HL-60 (cell line): ENCODE measurements at regions not wholly inside any gene's neighbourhood (a gene's known extent, or its start where the extent isn't known, plus 50 kb on each side); places are given as distances from the start of the nearest gene placed in this dataset.

Source experiments
- DNase-seq, 2 experiments: peaks; one replicate each; pipeline ENCODE4 v3.0.0-alpha.2; 2010 to 2020; ENCODE audit warnings: low read depth in 1 of 2, low spot score in 1 of 2
- H3K27ac ChIP-seq: fragments of 250-450 bp; sonication (Bioruptor Pico); replicated peaks from 2 replicates; pipeline ENCODE4 v1.5.1; 2020; ENCODE audit warnings: mild to moderate bottlenecking, moderate library complexity
- H3K27me3 ChIP-seq: fragments of 250-450 bp; sonication (Bioruptor Pico); 2 replicates; pipeline ENCODE4 v1.5.1; 2021; ENCODE audit warnings: mild to moderate bottlenecking, moderate library complexity; ENCODE audit not compliant: insufficient read depth, poor library complexity, severe bottlenecking
- H3K4me3 ChIP-seq: replicated peaks from 2 replicates; pipeline ENCODE4 v1.5.1; 2011; ENCODE audit warnings: mild to moderate bottlenecking, control low read depth, low read length; ENCODE audit not compliant: insufficient read depth
- GABPA ChIP-seq: IDR thresholded peaks from 2 replicates; pipeline ENCODE4 v1.6.1; 2012; ENCODE audit warnings: low read depth
- POLR2AphosphoS5 ChIP-seq: IDR thresholded peaks from 2 replicates; pipeline ENCODE4 v1.6.1; 2012; ENCODE audit warnings: low read depth
- SPI1 ChIP-seq: IDR thresholded peaks from 2 replicates; pipeline ENCODE4 v1.6.1; 2012; ENCODE audit warnings: low read depth, mild to moderate bottlenecking, borderline replicate concordance
- TF ChIP-seq, protein P1 (sequence below): IDR thresholded peaks from 2 replicates; pipeline ENCODE4 v1.6.1; 2012; ENCODE audit warnings: low read depth; ENCODE audit not compliant: insufficient replicate concordance
- TF ChIP-seq, protein P2 (sequence below): IDR thresholded peaks from one replicate; pipeline ENCODE4 v1.5.1; 2011; ENCODE audit warnings: low read length, control low read depth, inconsistent platforms; ENCODE audit not compliant: insufficient read depth

DNA sequence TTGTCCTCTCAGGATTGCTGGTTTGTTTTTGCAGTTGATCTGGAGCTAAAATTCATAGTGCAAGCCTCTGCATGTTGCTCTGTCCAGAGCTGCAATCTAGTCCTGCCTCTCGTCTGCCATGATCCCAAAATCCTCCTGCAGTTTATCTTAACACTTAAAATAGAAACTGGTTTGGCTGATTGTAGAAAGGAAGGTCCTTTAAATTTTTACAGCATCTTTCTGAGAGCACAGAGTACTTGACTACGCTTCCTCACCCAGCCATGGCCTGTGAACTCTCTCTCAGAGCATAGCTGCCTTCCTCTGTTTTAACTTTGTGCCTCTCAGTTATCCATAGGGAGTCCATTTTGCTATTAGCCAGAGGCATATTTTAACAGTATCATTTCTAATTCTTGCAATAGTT lies 877.1 kb downstream of the C12orf50 start:
- H3K27me3 ChIP-seq, result no peaks in the 10 kb centered on the region
- no peak overlapping the region for H3K4me3 ChIP-seq
- H3K27ac ChIP-seq, result no peak overlapping the region
- TF ChIP-seq GABPA, result no peak
- TF ChIP-seq POLR2AphosphoS5, result no peak
- TF ChIP-seq, protein P1, sequence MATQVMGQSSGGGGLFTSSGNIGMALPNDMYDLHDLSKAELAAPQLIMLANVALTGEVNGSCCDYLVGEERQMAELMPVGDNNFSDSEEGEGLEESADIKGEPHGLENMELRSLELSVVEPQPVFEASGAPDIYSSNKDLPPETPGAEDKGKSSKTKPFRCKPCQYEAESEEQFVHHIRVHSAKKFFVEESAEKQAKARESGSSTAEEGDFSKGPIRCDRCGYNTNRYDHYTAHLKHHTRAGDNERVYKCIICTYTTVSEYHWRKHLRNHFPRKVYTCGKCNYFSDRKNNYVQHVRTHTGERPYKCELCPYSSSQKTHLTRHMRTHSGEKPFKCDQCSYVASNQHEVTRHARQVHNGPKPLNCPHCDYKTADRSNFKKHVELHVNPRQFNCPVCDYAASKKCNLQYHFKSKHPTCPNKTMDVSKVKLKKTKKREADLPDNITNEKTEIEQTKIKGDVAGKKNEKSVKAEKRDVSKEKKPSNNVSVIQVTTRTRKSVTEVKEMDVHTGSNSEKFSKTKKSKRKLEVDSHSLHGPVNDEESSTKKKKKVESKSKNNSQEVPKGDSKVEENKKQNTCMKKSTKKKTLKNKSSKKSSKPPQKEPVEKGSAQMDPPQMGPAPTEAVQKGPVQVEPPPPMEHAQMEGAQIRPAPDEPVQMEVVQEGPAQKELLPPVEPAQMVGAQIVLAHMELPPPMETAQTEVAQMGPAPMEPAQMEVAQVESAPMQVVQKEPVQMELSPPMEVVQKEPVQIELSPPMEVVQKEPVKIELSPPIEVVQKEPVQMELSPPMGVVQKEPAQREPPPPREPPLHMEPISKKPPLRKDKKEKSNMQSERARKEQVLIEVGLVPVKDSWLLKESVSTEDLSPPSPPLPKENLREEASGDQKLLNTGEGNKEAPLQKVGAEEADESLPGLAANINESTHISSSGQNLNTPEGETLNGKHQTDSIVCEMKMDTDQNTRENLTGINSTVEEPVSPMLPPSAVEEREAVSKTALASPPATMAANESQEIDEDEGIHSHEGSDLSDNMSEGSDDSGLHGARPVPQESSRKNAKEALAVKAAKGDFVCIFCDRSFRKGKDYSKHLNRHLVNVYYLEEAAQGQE, result no peak
- TF ChIP-seq SPI1, result no peak
- TF ChIP-seq, protein P2, sequence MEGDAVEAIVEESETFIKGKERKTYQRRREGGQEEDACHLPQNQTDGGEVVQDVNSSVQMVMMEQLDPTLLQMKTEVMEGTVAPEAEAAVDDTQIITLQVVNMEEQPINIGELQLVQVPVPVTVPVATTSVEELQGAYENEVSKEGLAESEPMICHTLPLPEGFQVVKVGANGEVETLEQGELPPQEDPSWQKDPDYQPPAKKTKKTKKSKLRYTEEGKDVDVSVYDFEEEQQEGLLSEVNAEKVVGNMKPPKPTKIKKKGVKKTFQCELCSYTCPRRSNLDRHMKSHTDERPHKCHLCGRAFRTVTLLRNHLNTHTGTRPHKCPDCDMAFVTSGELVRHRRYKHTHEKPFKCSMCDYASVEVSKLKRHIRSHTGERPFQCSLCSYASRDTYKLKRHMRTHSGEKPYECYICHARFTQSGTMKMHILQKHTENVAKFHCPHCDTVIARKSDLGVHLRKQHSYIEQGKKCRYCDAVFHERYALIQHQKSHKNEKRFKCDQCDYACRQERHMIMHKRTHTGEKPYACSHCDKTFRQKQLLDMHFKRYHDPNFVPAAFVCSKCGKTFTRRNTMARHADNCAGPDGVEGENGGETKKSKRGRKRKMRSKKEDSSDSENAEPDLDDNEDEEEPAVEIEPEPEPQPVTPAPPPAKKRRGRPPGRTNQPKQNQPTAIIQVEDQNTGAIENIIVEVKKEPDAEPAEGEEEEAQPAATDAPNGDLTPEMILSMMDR, result no peak
- no peak for DNase-seq

DNA sequence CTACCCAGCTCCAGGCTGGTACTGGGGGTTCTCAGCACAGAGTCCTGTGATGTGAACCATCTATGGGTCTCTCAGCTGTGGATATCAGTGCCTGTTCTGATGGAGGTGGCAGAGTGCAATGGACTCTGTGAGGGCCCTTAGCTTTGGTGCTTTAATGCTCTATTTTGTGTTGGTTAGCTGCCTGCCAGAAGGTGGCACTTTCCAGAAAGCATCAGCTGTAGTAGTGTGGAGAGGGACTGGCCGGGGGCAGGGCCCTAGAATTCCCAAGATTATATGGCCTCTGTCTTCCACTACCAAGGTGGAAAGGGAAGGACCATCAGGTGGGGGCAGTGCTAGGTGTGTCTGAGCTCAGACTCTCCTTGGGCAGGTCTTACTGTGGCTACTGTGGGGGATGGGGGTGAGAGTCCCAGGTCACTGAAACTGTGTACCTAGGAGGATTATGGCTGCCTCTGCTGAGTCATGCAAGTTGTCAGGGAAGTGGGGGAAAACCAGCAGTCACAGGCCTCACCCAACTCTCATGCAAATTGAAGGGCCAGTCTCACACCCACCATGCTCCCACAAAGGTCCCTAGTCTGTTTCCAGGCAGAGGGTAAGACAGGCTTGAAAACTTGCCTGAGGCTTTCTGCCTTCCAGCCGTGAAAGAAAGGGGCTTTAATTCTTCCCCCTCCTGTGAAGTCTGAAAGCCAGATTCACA lies 878.1 kb downstream of the C12orf50 start:
- Histone ChIP-seq H3K27me3 (no peaks in the 10 kb centered on the region), H3K4me3 (no peak overlapping the region), H3K27ac (no peak overlapping the region)
- no peak for DNase-seq
- TF ChIP-seq, protein P1, result no peak
- TF ChIP-seq, protein P2, result no peak
- TF ChIP-seq GABPA, result no peak
- no peak for TF ChIP-seq POLR2AphosphoS5
- no peak for TF ChIP-seq SPI1

DNA sequence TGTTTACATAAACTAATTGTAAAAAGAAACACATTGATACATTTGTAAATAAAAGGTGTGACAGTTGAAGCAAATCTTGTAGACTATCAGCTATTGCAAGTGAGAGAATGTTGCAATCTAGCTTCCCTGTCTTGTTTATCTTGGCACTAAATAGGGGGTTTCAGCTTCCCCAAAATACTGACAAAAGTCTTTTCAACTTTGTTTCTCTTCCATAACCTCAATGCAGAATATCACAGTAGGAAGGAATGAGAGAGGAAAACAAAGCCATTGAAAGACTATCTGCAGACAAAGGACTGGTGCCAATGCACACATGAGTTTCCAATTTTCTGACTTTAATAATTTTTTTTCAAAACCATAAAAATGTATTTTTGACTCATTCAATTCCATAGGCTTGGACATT lies 886.2 kb upstream of the MGAT4C start:
- no peak for DNase-seq
- Histone ChIP-seq H3K4me3 (no peak overlapping the region), H3K27ac (no peak overlapping the region), H3K27me3 (no peaks in the 10 kb centered on the region)
- no peak for TF ChIP-seq GABPA
- no peak for TF ChIP-seq POLR2AphosphoS5
- TF ChIP-seq, protein P1, result no peak
- TF ChIP-seq, protein P2, result no peak
- no peak for TF ChIP-seq SPI1
